ENCODE measurements at regions not wholly inside any gene's neighbourhood (a gene's known extent, or its start where the extent isn't known, plus 50 kb on each side); places are given as distances from the start of the nearest gene placed in this dataset.

GRCh38 chr6:150651808-150652470 is 52.3 kb downstream of the PLEKHG1 start:
- DNase-seq (ENCODE audit: low read depth, low spot score) = no peak

- DNase-seq (ENCODE audit: low read depth, low spot score) = no peak
These were observed 53.3 kb downstream of the PLEKHG1 start for GRCh38 chr6:150652848-150653613.

- DNase-seq (ENCODE audit: low read depth, low spot score) = no peak
These were observed 54.9 kb downstream of the PLEKHG1 start for GRCh38 chr6:150654608-150655007.

- DNase-seq (ENCODE audit: low read depth, low spot score) = no peak
These were observed 56.5 kb downstream of the PLEKHG1 start for GRCh38 chr6:150656156-150656555.

GRCh38 chr6:150658421-150658820 is 58.7 kb downstream of the PLEKHG1 start:
- DNase-seq (ENCODE audit: low read depth, low spot score) = no peak

GRCh38 chr6:150659046-150659763 is 59.5 kb downstream of the PLEKHG1 start:
- no peak for DNase-seq (ENCODE audit: low read depth, low spot score)

- no peak for DNase-seq (ENCODE audit: low read depth, low spot score)
These were observed 61.7 kb downstream of the PLEKHG1 start for GRCh38 chr6:150661216-150662007.

- no peak for DNase-seq (ENCODE audit: low read depth, low spot score)
These were observed 63.1 kb downstream of the PLEKHG1 start for GRCh38 chr6:150662814-150663213.

- DNase-seq (ENCODE audit: low read depth, low spot score) = no peak
These were observed 64.4 kb downstream of the PLEKHG1 start for GRCh38 chr6:150664091-150664490.

GRCh38 chr6:150666071-150666470 is 66.4 kb downstream of the PLEKHG1 start:
- no peak for DNase-seq (ENCODE audit: low read depth, low spot score)

- no peak for DNase-seq (ENCODE audit: low read depth, low spot score)
These were observed 67.7 kb downstream of the PLEKHG1 start for GRCh38 chr6:150667359-150667758.

- DNase-seq (ENCODE audit: low read depth, low spot score) = no peak
These were observed 68.5 kb downstream of the PLEKHG1 start for GRCh38 chr6:150667977-150668716.

GRCh38 chr6:150668900-150669302 is 69.2 kb downstream of the PLEKHG1 start:
- no peak for DNase-seq (ENCODE audit: low read depth, low spot score)

- DNase-seq (ENCODE audit: low read depth, low spot score) = no peak
These were observed 70.6 kb downstream of the PLEKHG1 start for GRCh38 chr6:150670311-150670710.

GRCh38 chr6:150672800-150673199 is 73.1 kb downstream of the PLEKHG1 start:
- no peak for DNase-seq (ENCODE audit: low read depth, low spot score)

GRCh38 chr6:150673720-150674346 is 74.1 kb downstream of the PLEKHG1 start:
- DNase-seq (ENCODE audit: low read depth, low spot score) = no peak

GRCh38 chr6:150676344-150676743 is 76.7 kb downstream of the PLEKHG1 start:
- DNase-seq (ENCODE audit: low read depth, low spot score) = no peak

GRCh38 chr6:150676772-150677171 is 77.1 kb downstream of the PLEKHG1 start:
- DNase-seq (ENCODE audit: low read depth, low spot score) = no peak

- DNase-seq (ENCODE audit: low read depth, low spot score) = no peak
These were observed 80.8 kb downstream of the PLEKHG1 start for GRCh38 chr6:150680510-150680909.

- DNase-seq (ENCODE audit: low read depth, low spot score) = no peak
These were observed 82.1 kb downstream of the PLEKHG1 start for GRCh38 chr6:150681578-150682395.

All from activated CD4-positive, CD25-positive, alpha-beta regulatory T cell treated with anti-CD3 and anti-CD28 coated beads, Interleukin-2, amount 50 U/mL, for 16 hours (primary cell).